HG02642 (cell line): ENCODE measurements at regions not wholly inside any gene's neighbourhood (a gene's known extent, or its start where the extent isn't known, plus 50 kb on each side); places are given as distances from the start of the nearest gene placed in this dataset.
"Not testable (repeated sequence)": the region's sequence is repeated elsewhere in the genome, so short reads cannot be mapped to it uniquely, and the experiment has no call there.

Experiments used
- ATAC-seq: cut with Tn5 transposase; IDR thresholded peaks from one replicate; pipeline ENCODE4 v1.9.1; 2021; ENCODE audit warnings: mild to moderate bottlenecking; ENCODE audit not compliant: unreplicated experiment, poor library complexity

DNA sequence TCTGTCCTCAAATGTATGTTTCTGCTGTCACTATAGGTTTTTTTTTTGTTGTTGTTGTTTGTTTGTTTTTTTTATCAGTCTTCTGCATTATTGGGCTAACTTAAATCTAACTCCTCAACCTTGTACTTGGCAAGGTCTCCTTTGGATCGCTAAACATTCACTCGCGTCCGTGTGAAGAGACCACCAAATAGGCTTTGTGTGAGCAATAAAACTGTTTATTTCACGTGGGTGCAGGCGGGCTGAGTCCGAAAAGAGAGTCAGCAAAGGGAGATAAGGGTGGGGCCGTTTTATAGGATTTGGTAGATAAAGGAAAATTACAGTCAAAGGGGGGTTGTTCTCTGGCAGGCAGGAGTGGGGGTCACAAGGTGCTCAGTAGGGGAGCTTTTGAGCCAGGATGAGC lies 845.6 kb upstream of the ANO3 start:
- not testable (repeated sequence) for ATAC-seq

DNA sequence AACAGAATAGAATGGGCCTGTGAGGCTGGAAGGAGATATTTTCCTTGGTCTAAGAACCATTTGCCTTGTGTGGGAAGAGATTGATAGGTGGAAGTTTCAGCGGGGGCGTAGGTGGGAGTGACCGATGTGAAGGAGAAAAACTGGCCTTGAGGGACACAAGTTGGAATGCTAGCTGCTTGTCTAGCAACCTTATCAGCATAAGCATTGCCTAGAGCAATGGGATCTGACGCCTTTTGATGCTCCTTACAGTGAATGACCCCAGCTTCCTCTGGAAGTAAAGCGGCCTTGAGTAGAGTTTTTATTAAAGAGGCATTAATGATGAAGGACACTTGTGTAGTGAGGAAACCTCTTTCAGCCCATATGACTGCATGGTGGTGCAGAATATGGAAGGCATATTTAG lies 843.8 kb upstream of the ANO3 start:
- not testable (repeated sequence) for ATAC-seq

- not testable (repeated sequence) for ATAC-seq
Measured at GRCh38 chr11:25501426-25501825, 830.5 kb upstream of the ANO3 start.

DNA sequence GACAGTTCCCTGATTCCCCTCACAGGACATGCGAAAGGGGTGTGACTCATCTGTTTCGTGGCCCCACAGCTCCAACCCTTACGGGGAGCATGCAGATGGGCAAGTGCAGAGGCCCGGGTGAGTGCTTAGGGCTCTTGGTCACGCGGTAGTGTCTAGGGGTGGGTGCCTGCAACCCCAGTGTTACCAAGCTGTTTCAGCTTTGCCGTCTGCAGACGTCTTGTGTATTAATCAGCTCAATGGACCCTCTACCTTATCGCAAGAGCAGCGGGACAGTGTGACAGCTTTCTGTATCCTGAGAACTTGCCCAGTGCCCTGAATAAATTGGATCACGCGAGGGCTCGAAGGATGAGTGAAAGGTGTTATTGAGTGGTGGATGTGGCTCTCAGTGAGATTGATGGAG lies 816.4 kb upstream of the ANO3 start:
- no peak for ATAC-seq

DNA sequence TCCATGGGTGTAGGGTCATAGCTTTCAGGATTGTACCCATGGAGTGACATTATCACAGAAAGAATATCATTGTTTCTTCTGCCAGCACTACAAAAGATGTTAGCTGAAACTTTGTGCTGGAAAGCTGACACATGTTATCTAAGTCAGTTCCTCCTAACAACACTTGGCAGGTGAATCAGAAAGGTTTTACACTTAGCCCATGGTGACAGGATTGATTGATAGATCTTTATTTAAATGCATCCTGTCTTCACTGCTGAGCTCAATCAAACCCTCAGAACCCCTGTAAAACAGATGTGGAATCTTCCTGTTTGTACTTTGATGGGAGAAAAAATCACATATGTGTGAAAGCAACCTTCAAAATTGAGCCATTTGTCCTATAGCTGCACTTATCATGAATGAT lies 811.5 kb upstream of the ANO3 start:
- no peak for ATAC-seq

GRCh38 chr11:25527841-25528240 lies 804.1 kb upstream of the ANO3 start:
- ATAC-seq: no peak

DNA sequence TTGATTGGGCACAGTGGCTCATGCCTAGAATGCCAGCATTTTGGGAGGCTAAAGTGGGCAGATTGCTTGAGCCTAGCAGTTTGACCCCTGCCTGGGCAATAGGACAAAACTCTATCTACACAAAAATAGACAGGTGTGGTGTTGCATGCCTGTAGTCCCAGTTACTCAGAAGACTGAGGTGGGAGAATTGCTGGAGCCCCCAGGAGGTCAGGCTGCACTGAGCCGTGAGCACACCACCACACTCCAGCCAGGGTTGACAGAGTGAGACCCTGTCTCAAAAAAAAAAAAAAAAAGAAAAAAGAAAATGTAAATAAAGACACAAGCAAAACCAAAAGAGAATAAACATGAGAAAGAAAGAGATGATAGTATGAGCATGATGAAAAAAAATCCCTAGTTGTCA lies 802.4 kb upstream of the ANO3 start:
- ATAC-seq: no peak

DNA sequence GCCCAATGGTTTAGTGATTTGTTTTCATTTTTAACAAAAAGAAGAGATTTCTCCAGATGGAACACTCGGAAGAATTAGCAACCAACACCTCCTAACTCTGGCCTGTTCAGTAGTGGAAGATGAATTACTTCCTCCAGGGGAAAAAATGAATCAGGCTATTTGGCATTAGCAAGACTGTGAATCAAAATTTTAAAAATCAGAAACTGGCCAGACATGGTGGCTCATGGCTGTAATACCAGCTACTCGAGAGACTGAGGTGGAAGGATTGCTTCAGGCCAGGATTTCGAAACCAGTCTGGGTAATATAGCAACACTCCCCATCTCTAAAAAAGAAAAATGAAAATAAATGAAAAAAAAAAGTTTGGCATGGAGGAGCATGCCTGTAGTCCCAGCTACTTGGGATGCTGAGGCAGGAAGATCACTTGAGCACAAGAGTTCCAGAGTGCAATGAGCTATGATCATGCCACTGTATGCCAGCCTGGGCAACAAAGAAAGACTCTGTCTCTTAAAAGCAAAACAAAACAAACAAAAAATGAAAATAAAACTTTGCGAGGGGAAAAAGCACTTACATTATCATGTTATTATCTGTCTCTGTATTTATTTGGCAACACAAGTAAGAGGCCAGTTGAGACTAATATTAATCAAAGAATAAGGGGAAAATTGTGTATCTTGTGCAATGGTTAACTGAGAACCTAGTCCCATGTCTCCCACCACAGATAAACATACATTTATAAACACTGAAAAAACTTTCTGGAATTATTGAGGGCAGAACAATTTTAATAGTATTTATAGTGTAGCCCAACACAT lies 796.3 kb upstream of the ANO3 start:
- ATAC-seq: no peak

GRCh38 chr11:25536289-25536688 lies 795.6 kb upstream of the ANO3 start:
- ATAC-seq: no peak

DNA sequence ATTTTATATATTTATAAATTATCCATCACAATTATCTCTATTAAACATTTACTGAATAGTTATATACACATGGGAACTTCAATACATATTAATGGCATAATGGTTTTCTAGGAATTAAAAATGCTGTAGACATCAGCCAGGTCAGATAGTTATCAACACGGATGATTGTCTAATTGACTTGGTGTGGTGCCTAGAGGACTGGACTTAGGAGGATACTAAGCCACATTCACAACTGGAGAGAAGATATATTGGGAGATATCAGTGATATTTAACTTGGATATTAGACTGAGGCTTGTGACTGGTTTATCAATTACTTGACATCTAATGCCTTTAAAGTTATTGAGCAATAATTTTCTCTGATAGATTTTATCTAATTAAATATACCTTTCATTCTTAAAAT lies 794.5 kb upstream of the ANO3 start:
- no peak for ATAC-seq

GRCh38 chr11:25547292-25547691 lies 784.6 kb upstream of the ANO3 start:
- ATAC-seq: no peak

- no peak for ATAC-seq
Measured at GRCh38 chr11:25562417-25562816, 769.5 kb upstream of the ANO3 start.

DNA sequence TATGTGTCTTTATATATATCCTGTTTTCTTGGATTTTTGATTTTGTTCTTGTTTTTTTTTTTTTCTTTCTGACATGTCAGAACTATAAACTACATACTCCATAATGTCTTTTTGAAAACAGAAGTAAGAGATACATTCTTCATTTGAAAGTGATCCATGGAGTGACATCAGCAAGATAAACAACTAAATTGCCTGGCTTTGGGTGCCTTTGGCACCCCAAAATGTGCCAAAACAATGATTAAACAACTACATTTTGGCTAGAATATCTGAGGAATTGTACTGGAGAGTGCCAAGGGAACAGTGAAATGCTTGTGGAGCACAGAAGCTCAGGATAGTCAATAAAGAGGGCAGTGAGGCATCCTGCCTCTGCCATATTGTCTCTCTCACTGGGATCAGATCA lies 766.1 kb upstream of the ANO3 start:
- no peak for ATAC-seq

DNA sequence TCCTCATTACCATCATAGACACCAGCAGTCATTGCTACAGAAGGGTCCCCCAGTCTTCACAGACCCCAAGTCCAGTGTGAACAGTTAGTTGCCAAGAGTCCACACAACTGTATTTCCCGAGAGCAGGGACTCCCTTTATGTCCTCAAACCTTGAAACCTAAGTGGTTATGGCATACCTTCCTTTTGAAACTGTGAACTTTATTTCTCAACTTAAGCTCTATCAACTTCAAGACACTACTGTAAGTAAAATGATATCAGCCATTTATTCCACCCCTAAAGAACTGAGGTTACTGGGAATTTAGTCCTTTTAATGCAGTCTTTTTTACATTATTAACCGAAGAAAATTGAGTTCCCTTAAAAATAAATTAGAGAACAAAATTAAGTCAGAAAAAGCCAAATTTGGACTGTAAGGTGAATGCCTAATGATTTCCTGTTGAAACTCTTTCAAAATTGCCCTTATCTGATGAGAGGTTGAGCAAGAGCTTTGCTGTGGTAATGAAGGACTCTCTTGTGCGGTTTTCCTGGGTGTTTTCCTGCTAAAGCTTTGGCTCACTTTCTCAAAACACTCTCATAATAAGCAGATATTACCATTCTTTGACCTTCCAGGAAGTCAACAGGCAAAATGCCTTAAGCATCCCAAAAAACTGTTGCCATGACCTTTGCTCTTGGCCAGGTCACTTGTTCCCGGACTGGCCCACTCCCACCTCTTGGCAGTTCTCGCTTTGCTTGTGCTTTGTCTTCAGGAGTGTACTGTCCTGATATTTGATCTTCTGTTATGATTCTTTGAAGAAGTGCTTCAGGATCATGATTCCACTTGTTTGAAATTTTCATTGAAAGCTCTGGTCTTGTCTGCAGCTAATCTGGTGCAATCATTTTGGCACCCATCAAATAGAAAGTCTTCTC lies 765.4 kb upstream of the ANO3 start:
- no peak for ATAC-seq

GRCh38 chr11:25576320-25576719 lies 755.6 kb upstream of the ANO3 start:
- ATAC-seq: no peak

DNA sequence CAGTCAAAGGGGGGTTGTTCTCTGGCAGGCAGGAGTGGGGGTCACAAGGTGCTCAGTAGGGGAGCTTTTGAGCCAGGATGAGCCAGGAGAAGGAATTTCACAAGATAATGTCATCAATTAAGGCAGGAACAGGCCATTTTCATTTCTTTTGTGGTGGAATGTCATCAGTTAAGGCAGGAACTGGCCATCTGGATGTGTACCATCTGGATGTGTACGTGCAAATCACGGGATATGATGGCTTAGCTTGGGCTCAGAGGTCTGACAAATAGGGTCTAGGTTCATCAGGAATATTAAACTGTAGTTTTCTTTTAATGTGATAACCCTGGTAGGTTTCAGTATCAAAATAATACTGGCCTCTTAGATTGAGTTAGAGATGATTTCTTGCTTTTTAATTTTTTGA lies 752.4 kb upstream of the ANO3 start:
- ATAC-seq: not testable (repeated sequence)

DNA sequence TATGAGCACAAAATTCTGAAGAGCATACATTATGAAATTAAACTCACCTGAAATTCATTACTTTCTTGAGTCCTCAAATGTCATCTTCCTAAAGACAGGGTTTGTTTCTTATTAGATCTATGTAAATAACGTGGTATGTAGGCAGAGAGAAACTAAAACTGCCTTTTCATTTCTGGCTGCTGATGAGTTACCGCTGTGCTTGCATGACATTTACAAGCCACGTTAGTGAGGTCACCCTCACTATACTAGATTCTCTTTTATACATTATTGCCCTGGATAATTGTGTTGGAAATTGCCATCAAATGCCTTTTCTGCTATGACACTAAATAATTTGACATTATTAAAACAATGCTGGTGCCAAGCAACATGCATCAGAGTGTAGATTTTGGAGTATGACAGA lies 748.3 kb upstream of the ANO3 start:
- no peak for ATAC-seq

DNA sequence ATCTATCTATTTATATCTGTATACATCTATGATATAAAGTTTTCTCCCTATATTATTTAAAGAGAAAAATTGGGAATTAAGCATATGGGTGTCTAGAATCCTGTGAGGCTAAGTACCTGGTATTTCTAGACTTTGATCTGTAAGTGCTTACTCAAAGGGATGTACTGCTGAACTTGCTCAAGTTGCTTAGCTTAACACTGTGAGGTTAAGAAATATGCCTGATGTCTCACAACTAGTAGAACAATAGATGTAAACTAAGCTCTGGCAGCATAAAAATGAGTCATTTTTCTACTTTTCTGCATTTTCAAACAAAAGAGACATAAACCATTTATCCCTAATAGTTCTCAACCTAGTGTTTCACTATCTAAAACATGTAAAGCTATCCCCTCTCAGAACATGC lies 744.4 kb upstream of the ANO3 start:
- ATAC-seq: no peak

GRCh38 chr11:25593221-25593620 lies 738.7 kb upstream of the ANO3 start:
- no peak for ATAC-seq

GRCh38 chr11:25596701-25597100 lies 735.2 kb upstream of the ANO3 start:
- no peak for ATAC-seq

DNA sequence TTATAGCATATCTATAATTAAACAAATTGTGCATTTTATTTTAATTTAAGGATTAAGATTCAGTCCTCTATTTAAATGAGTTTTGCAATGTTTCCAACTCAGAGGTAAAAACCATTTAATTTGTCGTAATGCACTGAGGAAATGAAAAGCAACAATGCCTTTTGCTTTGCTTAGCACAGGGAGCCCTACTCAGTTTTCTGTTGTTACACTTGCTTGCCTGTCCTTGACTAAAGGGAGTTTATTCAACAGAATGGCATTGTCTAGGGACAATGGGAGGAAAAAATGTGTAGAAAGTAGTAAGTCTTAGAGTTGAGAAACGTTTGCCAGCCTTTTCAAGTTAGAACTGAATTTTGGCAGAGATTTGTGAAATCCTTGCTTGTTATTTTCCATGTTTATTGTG lies 734.2 kb upstream of the ANO3 start:
- no peak for ATAC-seq

DNA sequence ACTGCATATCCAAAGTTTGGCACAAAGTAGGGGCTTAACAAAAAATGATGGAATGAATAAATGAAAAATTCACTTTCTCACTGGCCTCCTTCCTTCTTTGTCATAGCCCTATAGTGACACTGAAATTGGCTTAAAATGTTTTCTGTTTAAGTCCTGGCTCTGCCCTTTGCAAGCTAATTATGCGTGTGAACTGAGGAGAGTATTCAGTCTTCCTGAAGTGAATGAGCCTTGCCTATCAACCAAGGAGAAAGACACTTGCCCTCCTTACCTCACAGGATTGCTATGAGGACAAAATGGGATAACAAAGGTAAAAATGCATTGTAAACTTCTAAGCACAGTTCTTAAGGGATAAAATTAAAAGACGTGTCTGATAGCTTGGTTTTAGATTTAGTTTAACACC lies 729.8 kb upstream of the ANO3 start:
- no peak for ATAC-seq
